ENCODE measurements at regions not wholly inside any gene's neighbourhood (a gene's known extent, or its start where the extent isn't known, plus 50 kb on each side); places are given as distances from the start of the nearest gene placed in this dataset.

DNA sequence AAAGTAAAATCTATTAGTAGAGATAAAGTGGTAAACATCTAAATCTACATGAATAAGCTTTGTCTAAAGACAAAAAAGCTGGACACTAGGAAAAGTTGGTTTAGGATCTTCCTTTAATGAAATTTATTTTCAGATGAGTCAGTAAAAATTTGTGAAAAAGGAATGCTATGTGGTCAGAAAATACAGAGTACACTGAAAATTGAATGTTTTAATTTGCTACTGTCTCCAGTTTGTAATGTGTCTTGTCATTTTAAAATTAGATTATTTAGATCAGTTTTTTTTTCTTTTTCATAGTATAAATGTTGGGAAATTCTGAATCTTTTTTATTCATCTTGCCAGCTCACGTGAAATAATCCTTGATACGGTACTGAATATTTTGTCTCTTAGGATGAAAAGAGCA, 56.9 kb downstream of the SLITRK6 start:
- no peak for DNase-seq

GRCh38 chr13:85741017-85741416, 58.2 kb downstream of the SLITRK6 start:
- DNase-seq = no peak

- peak; percentile 19 for DNase-seq
Measured at GRCh38 chr13:85738696-85739320, 60.4 kb downstream of the SLITRK6 start.

- no peak for DNase-seq
Measured at GRCh38 chr13:85737952-85738351, 61.3 kb downstream of the SLITRK6 start.

DNA sequence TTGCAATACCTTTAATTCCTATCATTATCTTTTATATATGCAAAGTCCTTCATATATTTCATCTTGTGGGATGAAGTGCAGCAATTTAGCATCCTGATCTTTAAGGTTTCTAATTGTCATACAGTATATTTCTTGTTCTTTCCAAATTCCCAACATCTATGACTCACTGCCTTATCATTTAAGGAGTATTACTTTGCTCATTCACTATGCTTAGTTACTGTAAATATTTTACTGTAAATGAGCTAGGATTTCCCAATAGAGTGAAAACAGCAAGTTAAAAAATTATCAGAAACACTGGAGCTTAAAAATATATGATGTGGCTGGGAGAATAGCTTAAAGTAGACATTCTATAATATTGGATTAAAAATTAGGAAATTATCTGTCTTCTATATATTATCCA, 69.9 kb downstream of the SLITRK6 start:
- DNase-seq = peak; percentile 23

- DNase-seq = no peak
Measured at GRCh38 chr13:85728811-85729210, 70.4 kb downstream of the SLITRK6 start.

DNA sequence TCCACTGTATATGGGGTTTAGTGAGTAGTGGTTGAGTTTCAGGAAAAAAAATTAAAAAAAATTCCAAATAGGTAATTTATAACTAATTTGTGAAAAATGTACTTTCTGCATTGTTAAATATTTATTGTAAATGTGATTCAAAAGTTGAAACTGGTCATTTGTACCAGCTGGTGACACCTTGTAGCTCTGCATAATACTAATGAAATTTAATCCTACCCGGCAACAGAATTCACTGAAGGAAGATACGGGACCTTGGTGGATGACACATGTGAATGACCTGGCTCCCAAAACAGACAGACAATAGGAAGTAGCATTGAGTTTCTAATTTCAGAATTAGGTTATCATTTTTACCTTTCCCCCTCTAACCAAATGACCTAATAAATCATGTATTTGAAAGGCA, 73.8 kb downstream of the SLITRK6 start:
- no peak for DNase-seq

DNA sequence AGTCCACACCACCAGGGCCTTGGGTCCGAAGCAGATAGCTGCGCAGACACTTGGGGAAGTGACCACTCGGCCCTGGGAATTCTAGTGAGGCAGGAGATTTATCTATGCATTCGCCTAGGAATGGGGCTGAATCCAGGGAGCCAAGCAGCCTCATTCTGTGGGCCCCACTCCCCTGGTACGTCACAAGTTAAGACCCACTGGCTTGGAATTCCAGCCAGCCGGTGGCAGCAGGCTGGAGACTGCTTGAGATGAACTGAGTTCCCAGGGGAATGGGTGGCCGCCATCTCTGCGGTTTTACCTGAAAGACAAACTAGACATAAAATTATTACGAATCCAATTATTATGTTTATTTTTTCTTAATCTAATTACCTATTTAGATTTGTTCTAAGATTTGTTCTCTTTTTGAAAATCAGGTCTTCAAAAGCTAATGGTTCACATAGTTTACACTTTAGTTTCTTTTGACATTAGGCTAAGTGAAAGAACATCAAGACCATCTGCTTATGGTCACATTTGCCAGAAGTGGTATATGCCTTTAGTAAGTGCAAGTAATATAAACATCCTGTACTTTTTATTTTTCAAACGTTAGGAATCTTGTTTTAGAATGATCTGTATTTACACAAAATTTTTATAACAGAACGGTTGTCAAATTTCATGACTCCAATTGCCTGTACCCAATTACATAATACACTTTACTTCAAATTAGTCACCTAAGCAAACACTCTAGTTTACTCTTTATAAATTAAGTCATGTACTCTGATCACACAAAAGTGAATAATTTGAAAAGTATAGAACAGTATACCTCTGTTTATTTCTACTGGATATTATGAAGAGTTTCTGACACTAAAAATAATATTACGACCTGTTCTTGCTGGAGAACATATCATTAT, 74.4 kb downstream of the SLITRK6 start:
- no peak for DNase-seq

- DNase-seq = no peak
Measured at GRCh38 chr13:85719749-85720148, 79.5 kb downstream of the SLITRK6 start.

GRCh38 chr13:85717921-85718320, 81.3 kb downstream of the SLITRK6 start:
- DNase-seq = no peak

- no peak for DNase-seq
Measured at GRCh38 chr13:85710545-85710944, 88.7 kb downstream of the SLITRK6 start.

DNA sequence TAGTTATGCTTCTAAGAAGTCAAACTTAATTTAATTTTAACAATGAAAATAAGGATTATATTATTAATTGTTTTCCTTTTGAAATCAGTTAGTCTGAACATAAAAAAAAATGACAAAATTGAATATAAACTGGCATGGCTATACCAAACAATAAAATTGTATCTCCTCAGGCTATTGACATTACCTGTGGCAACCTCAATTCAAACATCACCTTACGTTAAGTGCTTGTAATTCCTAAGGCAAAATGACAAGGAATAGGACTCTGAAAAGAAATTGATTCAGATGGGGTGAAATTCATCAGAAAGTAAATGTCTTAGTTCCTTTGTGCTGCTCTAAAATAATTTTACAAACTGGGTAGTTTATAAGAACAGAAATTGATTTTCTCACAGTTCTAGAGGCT, 89.5 kb downstream of the SLITRK6 start:
- DNase-seq = no peak

GRCh38 chr13:85709072-85709471, 90.1 kb downstream of the SLITRK6 start:
- DNase-seq = no peak

DNA sequence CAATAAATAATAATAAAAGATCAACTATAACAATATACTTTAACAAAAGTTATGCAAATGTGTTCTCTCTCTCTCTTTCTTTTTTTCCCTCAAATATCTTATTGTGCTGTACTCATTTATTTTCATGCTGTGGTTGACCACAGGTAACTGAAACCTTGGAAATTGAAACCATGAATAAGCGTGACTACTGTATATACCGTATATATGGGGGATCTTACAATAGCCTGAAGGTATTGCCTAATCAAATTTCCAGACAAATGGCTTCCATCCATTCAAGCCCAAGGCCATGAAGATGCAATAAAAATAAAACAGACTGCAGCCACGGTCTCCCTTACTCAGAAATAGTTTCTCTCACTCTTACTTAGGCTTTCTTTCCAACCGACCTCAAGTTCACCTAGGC, 98.3 kb downstream of the SLITRK6 start:
- DNase-seq = no peak

- DNase-seq = no peak
Measured at GRCh38 chr13:85698256-85698655, 101.0 kb downstream of the SLITRK6 start.

DNA sequence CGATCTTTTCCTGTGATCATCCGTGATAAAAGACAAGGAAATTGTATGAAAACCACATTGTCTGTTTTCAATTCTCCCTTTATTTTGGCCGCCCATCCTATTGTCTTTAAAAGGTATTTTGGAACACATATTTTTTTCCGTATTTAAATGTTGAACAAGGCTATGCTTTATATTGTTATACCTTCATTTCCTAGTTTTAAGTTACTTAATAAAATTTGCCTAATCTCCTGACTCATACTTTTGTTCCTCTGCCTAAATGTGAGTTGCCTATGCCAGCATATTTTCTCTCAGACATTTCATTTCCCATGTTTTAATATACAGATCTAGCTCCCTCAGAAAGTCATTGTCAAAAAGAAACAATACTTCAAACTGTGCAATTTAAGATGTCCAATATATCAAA, 104.2 kb downstream of the SLITRK6 start:
- DNase-seq = no peak

DNA sequence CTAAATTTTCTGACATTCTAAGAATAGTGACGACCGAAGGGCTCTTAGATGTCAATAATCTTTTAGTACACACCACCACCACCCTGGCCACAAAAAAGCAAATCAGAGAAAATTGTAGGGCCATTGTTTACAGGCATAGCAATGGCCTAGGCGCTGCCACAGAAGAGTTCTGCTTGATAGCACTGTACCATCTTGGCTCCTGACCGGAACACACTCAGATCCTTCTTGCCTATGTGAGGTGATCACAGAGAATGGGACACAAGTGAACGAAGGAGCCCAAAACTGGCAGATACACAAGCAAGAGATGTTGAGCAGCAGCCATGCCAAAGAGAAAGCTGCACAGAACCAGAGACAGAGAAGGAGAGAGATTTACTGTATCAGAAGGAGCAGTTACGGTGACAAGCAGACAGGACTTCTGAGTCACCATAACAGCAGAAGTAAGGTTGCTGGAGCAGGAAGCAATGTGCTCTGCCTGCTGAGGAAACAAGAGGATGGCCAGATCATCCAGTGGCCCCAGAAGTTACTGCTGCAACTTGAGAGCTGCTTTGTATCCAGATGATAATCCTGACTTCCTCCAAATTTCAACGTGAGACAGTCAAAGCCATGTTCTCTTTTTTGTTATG, 105.2 kb downstream of the SLITRK6 start:
- DNase-seq = peak; percentile 12

DNA sequence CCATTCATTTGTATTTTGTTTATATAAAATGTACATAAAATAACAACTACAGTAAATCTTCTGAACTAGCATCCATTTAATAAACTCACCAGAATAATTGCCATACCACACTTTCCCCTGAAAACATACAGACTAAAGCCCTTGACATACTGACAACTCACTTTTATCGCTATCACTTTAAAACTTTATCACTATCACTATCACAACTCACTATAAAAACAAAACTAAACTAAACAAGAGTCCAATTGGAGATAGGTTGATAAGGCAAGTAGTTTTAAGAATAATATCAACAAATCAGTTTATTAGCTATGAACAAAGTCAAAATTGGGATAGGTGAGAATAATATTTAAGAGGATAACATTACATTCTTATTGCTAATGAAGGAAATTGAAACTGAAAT, 108.9 kb downstream of the SLITRK6 start:
- DNase-seq = no peak

GRCh38 chr13:85685436-85685835, 113.8 kb downstream of the SLITRK6 start:
- no peak for DNase-seq

GRCh38 chr13:85675151-85675907, 123.9 kb downstream of the SLITRK6 start:
- DNase-seq = no peak

- DNase-seq = no peak
Measured at GRCh38 chr13:85671336-85671735, 127.9 kb downstream of the SLITRK6 start.

DNA sequence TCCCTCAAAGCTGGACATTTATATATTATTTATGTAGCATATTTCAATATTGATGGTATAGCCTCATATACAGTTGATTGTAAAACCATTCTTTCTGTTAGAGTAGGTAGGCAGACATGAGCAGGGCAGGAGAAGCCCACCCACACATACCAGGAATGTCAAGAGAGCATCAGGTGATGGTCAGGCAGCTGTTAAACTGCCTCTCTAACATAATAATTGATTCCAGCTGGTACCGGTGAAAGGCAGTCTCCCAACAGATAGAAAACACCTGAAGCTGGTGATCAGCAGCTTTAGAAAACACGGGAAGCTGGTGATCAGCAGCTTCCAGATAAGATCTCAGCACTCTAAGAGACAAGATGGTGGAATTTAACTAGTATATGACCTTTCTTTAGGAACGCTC, 132.9 kb downstream of the SLITRK6 start:
- DNase-seq = no peak

GRCh38 chr13:85665286-85665685, 133.9 kb downstream of the SLITRK6 start:
- DNase-seq = no peak
